Activated CD8-positive, alpha-beta memory T cell treated with anti-CD3 and anti-CD28 coated beads for 24 hours (primary cell): ENCODE measurements at regions not wholly inside any gene's neighbourhood (a gene's known extent, or its start where the extent isn't known, plus 50 kb on each side); places are given as distances from the start of the nearest gene placed in this dataset.

ENCODE experiments used
- DNase-seq: peaks from one replicate; pipeline ENCODE4 v3.0.0-alpha.2; 2020

- no peak for DNase-seq
Measured at GRCh38 chr21:15327637-15328265, 263.0 kb upstream of the NRIP1 start.

GRCh38 chr21:15329191-15329590, 264.4 kb upstream of the NRIP1 start:
- DNase-seq, result no peak

GRCh38 chr21:15330872-15331271, 266.1 kb upstream of the NRIP1 start:
- DNase-seq, result no peak

GRCh38 chr21:15332572-15332971, 267.8 kb upstream of the NRIP1 start:
- DNase-seq, result no peak

DNA sequence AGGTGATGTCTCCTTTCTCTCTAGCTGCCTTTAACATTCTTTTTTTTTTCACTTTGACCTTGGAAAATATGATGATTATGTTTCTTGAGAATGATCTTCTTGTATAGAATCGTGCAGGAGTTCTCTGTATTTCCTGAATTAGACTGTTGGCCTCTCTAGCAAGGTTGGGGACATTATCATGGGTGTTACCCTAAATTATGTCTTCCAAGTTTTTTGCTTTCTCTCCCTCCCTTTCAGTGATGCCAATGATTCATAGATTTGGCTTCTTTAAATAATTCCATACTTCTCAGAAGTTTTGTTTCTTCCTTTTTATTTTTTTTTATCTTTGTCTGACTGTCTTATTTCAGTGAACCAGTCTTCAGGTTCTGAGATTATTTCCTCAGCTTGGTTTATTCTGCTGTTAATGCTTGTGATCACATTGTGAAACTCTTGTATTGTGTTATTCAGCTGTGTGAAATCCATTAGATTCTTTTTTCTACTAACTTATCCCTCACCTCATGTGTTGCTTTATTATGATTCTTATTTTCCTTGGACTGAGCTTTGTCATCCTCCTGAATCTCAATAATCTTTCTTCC, 268.4 kb upstream of the NRIP1 start:
- no peak for DNase-seq

DNA sequence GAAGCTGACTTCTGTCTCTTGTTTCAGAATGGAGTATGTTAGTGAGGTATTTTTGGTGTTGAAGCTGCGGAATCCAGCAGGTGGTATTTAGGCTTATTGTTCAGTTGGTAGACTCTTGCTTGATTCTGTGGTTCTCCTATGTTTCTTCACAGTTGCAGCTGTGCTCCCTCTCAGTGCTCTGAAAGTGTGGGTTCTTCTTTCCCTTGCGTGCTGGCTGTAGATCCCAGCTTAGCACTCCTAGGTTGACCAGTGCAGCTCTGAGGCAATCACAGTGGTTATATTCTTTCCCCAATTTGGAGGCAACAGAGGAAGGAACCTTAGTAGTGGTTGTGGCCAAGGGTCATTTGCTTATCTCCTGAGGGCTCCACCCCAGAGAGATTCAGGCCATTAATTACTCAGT, 269.2 kb upstream of the NRIP1 start:
- no peak for DNase-seq

DNA sequence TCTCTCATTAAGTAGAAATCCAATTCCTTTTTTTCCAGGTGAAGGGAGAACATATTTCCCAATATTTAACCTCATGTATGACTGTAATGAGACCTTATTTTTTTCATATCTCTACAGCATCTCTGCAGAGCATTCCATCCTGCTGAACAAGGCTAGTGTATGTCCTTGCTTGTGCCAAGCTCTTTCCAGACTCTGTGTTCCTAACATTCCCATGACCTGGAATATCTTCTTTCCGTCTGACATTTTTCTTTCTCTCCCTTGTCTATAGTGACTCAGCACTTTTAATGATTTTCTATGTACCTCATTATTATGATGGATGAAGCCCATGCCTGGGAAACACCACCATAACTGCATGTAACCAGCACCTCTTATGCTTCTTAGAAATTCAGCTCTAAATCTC, 278.3 kb upstream of the NRIP1 start:
- DNase-seq, result no peak

- no peak for DNase-seq
Measured at GRCh38 chr21:15352009-15352408, 287.2 kb upstream of the NRIP1 start.

DNA sequence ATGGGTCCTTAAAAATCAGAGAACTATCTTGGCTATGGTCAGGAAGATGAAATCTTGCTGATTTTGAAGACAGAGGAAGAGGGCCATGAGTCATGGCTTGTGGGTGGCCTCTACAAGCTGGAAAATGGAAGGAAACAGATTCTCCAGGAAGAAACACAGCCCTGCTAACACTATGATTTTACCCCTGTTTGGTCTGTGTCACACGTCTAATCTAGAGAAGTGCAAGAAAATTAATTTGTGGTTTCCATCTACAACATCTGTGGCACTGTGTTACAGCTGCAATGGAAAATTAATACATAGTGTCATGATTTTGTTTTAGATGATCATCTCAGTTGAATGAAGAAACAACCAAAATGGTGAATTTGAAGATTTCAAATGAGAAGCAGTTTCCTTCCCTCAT, 288.7 kb upstream of the NRIP1 start:
- DNase-seq, result no peak

GRCh38 chr21:15354516-15354915, 289.7 kb upstream of the NRIP1 start:
- DNase-seq, result no peak

GRCh38 chr21:15355066-15355465, 290.3 kb upstream of the NRIP1 start:
- DNase-seq, result no peak

DNA sequence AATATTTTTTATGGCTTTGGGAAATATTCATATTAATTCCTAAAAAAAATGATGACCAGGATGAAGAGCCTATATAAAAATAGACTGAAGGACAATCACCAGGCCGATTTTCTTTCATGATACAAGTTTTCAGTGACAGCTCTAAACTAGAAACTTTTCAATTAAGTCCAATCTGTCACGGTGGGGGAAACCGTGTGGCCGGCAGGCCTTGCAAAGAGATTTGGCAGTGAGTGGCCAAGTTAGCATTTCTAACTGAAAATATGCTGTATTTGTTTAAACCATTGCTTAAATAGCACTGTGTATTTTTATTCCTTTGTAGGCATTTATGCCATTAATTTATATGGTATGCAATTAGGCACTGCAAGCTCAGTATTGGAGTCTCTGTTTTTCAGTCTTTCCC, 294.5 kb upstream of the NRIP1 start:
- no peak for DNase-seq

DNA sequence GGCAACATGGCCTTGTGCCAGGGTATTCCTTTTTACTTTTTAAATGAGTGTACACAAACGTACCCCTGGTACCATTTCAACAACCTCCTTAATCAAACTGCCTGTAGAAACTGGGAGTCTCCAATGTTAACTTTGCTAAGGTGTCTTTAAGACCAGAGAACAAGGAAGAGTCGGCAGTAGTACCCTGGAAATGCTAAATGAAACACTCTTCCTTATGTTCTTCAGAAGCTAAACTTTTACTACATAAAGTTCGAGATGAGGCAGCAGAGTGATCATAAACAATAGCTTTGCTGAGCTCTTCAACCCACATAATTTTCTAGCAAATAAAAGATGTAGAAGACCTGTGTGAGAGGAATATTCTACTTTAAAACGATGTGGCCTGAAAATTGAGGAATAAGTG, 297.7 kb upstream of the NRIP1 start:
- no peak for DNase-seq

GRCh38 chr21:15363921-15364320, 299.1 kb upstream of the NRIP1 start:
- DNase-seq, result no peak

DNA sequence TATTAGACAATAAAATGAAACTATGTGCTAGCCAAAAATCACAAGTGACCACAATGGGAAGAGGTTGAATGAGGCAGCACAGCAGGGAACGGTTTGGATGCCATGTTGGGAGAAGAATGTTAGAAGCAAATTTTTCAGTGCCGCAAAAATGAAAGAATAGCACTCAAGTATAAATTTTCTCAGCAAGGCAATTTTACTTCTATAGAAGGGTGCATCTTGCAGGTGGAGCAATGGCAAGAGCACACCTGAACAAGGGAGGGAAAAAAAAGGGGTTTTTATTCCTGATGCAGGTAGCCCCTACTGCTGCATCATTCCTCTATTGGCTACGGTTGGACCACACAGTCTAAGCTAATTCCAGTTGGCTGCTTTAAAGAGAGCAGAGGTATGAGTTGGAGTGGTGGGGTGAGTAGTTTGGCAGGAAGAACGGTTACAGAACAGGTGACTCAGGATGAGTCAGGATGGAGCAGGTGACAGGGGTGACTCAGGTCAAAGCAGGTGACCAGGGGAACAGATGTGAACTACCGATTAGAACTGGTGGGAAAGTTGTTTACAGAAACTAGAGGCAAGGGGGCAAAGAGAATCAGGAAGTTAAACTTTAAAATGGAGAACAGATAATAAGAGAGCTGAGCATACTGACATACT, 301.1 kb upstream of the NRIP1 start:
- DNase-seq, result no peak

DNA sequence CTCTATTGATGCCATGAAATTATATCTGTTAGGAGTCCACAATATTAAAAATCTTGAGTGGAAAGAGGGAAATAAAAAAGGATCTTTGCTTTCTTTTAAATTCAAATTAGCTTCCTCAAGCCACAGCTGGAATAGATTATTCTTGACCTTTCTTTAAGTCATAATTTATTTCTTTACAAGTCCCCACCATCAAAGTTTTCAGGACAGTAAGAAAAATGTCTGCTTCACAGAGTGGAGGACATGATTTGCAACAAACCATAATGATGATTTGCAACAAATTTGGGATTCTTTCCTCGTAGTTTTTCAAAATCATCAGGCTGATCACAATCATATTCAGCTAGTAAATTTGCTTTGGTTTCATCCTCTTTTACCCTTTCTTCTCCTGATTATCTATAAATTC, 301.8 kb upstream of the NRIP1 start:
- DNase-seq, result no peak

GRCh38 chr21:15367061-15367626, 302.3 kb upstream of the NRIP1 start:
- no peak for DNase-seq

GRCh38 chr21:15370462-15370975, 305.7 kb upstream of the NRIP1 start:
- no peak for DNase-seq

- no peak for DNase-seq
Measured at GRCh38 chr21:15373941-15374340, 309.1 kb upstream of the NRIP1 start.

DNA sequence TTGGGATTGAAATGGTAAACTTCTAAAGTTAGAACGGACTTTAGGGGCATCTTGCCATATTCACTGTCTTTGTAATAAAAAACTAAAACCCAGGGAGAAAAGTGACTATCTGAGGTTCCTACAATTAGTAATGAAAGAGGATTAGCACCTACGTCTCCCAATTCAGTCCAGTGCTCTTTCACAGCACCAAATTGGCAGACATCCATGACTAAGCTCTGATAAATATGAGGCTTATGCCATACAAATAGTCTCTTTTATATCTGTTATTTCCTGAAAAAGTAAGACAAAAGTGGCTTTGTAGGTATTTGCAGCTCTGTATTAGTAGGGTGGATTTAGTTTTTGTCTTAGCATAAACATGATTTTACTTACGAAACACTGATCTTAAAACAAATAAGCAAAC, 315.0 kb upstream of the NRIP1 start:
- no peak for DNase-seq

DNA sequence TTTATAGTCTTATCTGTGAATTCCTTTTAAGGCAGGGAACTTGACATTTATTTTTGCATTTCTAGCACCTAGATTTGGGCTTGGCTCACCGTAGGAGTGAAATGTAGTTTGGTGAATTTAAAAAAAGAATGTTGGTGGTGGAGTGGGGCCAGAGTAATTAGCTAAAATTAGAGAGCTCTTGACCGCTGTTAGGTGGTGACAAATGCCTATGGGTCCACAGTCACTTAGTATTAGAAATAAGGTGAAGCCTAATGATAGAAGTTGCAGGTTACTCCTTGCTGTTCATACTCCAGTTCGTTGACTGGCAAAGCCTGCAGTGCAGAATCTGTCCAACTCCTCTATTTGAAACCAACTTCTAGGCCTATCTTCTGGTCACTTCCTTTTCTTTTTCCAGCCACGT, 318.8 kb upstream of the NRIP1 start:
- no peak for DNase-seq

GRCh38 chr21:15390049-15390448, 325.2 kb upstream of the NRIP1 start:
- no peak for DNase-seq

GRCh38 chr21:15397258-15397657, 332.5 kb upstream of the NRIP1 start:
- no peak for DNase-seq

DNA sequence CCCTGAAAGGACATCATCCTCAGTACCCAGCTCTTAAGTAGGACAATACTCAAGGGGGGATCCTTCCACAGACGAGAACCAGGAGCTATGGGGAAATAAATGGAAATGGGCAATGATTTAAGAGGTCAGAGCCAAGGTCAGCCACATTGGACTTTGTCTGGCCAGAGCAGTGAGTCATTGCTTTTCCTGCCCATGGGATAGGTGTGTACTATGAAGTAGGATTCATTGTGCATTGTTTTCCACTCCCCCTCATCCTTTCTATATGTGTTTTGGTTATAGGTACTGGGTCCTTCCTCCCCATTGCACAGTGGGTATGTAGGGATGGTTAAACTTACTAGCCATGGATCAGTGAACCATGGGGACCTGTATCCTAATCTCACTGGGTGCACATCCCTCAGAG, 328.9 kb upstream of the USP25 start:
- no peak for DNase-seq
